NCI-H748 (cell line): ENCODE measurements at regions not wholly inside any gene's neighbourhood (a gene's known extent, or its start where the extent isn't known, plus 50 kb on each side); places are given as distances from the start of the nearest gene placed in this dataset.
"Not testable (repeated sequence)": the region's sequence is repeated elsewhere in the genome, so short reads cannot be mapped to it uniquely, and the experiment has no call there.

Source experiments
- DNase-seq: peaks from one replicate; lab custom pipeline; 2025; ENCODE audit not compliant: unreplicated experiment; lab: John Stamatoyannopoulos, UW

DNA sequence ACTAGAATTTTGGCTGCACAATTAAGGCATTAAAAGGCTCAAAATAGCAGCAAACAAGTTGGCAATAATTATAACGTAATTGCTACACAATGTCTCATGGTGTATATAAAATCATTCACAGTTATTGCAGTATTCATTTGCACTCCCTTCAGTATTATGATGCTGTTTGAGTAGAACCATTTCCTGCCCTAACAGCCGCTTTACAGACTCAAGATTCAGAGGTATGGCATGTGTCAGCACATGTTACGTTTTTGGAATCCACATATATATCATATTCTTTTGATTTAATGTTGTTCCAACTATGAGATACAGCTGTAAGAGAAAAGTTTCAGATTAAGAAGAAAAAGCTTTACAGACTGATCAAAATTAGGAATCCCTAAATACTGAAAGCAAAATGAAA, 56.3 kb upstream of the NCKAP5 start:
- DNase-seq, result peak; percentile 5

DNA sequence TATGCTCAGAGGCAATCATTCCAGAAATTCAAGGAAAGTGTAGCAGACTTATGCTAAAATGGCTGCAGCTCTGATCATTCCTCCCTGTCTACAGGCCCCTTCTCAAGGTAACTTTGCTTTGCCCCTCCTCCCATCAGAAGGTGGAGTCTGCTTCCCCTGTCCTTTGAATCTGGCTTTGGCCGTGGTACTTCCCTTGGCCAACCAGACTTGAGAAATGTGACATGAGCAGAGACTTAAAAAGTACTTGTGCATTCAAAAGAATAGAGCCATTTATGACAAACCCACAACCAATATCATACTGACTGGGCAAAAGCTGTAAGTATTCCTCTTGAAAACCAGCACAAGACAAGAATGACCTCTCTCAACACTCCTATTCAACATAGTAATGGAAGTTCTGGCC, 59.5 kb upstream of the NCKAP5 start:
- no peak for DNase-seq

DNA sequence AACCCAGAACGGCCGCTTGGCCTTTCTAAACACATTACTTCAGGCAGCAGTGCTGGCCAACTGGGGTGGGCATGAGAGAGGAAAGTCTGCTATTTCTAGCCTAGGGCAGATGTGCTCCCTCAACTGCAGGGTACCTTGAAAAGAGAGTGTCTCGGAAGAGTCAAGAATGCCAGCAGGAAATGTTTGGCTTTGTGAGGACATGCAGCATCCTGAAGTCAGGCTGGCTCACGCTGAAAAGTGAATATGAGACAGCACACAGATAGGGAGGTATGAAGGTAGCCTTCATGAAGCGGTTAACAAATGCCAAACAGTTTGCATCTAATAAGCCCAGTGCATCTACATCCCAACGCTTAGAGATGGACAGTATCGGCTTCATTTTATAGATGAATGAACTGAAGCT, 65.0 kb upstream of the NCKAP5 start:
- no peak for DNase-seq

- no peak for DNase-seq
Measured at GRCh38 chr2:133633881-133634409, 65.7 kb upstream of the NCKAP5 start.

DNA sequence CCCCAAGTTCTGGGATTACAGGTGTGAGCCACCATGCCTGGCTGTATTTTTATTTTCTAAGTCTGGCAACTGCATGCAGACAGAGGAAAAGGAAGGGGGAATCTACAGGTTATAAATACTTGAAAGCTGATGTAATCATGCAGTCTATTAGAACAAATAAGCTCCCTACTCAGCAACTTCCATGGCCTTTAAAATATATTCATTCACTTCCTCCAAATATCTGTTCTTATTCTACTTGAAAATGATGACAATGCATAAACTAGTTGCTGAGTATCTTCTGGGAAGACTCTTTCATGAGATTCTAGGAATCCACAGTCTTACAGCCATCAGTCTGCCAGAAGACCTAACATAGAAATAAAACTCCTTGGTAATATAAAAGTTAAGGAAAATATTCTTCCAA, 66.9 kb upstream of the NCKAP5 start:
- no peak for DNase-seq

DNA sequence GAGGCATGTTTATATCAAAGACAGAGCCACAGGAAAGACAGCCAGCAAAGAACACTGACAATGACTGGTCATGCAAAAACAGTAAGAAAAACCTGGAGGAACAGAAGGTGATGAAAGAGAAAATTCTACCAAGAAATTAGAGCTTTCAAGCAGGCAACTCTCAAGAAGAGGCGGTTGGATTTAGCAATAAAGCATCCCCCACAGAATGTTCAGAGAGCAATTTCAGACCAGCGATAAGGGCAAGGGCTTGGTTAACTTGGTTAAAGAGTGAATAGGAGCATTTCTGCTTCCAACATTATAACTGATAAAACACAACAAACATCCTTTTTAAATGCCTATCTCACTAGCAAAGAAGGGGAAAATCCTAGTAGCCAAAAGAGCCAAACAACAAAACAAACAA, 68.0 kb upstream of the NCKAP5 start:
- DNase-seq, result no peak

DNA sequence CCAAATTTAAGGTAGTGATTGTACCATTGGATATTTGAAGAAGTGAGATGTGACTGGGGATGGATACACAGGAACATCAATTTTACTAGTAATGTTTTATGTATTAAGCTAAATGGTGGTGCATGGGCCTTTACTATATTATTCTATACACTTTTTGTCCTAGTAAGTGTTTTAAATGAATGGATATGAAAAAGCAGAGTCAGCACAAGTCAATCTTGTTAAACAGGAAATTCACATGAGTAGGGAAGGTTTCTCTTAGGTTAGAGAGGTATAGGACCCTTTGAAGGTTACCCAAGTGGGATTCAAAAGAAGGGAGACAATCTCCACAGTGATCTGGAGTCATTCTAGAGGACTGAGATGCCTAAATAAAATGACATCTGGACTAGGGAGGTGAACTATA, 71.8 kb upstream of the NCKAP5 start:
- no peak for DNase-seq

DNA sequence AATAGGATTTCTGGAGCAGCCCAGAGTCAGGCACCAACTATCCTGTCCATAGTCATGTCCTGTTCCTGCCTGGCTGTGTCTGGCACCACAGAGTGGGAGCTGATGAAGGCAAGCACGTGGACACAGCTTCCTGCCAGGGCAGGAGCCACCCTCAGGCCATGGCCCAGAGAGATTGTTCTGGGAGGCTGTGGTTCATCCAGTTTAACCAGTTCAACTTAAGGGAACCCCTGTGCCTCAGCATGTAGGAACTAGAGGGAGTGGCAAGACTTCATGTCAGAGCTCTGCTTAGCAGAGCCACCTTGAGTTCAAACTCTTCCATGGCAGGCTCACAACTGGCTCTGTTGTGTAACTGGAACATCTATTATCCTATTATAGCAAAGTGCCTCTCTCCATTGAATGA, 73.2 kb upstream of the NCKAP5 start:
- DNase-seq, result peak; percentile 8

GRCh38 chr2:133641942-133642725, 73.9 kb upstream of the NCKAP5 start:
- no peak for DNase-seq

DNA sequence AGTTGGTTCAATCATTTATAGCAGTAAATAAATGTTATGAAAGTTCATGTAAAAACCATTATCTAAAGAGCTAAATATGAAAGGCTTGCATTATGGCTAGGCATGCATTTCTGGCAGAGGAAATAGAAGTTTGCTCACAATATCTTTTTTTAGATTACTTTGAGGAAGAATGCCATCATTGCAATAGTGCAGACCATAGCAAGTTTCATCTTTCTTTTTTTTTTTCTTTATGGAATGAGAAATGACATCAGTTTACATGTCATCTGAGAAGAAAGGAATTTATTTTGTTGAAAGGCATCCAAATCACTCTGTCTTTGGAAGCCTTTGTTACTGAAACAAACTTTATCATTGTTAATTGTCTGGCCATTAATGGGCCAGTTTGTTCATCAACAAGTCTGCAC, 74.5 kb upstream of the NCKAP5 start:
- no peak for DNase-seq

- DNase-seq, result no peak
Measured at GRCh38 chr2:133643863-133644262, 75.6 kb upstream of the NCKAP5 start.

- DNase-seq, result no peak
Measured at GRCh38 chr2:133644846-133645245, 76.6 kb upstream of the NCKAP5 start.

- not testable (repeated sequence) for DNase-seq
Measured at GRCh38 chr2:133647386-133647785, 79.1 kb upstream of the NCKAP5 start.

GRCh38 chr2:133651861-133652260, 83.6 kb upstream of the NCKAP5 start:
- no peak for DNase-seq

DNA sequence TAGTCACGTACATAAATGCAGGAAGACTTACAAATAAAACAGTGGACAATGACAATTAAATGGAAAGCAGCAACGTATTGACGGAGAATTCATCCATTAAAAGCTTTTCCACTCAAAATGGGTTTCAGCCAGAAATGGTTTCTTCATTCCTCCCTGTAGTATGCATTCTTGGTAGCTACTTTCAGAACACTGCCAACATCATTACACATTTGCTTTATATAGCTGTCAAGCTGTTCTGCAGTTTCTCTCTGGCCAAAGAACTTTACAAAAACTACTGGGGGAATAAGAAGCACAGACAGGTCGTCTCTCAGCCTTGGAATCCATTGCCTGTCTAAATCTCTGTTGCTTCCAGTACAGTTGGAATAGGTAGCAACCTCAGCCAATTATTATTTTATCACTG, 84.1 kb upstream of the NCKAP5 start:
- no peak for DNase-seq

DNA sequence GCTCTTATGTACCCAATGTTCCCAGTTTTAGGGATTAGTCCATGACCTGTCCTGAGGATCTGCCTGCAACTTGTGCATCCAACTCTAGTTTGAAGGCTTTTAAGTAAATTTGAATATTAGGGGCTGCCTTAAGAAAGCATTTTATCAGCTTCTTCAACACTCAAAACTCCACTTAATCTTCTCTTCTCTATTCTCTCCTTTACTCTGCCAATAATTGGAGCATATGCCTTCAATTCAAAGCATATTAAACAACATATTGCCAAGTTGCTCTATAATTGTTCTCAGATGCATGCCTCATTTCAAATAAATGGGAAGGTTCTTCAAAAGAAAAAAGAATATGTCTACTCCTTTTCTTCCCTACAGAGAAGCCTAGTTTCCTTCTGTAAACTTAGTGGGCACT, 84.8 kb upstream of the NCKAP5 start:
- no peak for DNase-seq

DNA sequence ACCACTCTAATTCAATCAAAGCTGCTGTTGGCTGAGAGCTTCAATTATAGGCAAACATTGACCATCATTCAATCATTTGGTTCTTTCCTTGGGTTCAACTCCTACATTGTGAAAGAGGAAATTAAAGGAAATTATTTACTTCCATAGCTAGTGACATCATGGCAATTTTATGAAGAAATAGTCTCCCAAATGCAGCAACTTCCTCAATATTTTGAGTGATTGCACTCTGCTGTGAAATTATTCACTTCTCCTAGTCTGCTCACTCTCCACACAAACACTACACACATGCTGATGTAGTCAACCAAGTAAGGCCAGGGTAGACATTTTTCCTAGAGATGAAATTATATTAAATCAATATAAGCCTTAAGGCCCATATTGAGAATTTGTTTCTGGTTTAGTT, 86.7 kb upstream of the NCKAP5 start:
- no peak for DNase-seq

DNA sequence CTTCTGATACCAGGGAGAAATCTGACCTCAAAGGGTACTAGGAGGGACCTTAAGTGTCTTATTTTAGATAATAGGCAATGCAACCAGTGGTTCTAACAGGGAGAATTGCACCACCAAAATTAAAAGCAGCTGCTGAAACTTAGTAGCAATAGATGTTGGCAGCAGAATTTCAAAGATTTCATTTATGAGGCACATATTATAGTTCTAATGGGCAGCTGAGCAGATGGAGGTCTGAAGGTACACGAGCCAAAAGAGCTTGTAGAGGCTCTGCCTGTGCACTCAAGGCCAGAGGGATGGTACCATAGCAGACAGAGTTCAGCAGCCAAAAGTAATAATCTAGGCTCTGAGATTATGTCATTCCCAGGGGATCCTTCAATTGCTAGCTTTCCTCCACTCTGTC, 87.3 kb upstream of the NCKAP5 start:
- no peak for DNase-seq

DNA sequence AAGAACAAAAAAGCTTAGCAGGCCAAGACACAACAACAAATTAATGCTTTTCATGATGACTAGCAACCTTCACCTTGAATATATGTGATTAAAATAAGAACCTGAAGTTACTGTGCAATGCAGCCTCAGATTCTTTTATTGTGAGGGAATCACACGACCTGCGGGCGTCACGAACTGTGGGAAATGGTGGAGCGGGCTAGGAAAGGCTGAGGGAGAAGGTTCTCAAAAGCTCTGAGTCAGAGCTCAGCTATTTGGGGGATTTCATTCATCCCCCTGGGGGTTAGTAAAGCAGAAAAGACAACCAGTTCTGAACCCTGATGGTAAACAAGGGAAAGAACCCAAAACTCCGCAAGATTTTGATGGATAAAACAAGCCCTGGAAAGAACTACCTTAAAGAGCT, 89.3 kb upstream of the NCKAP5 start:
- no peak for DNase-seq

- DNase-seq, result no peak
Measured at GRCh38 chr2:133658020-133658903, 90.0 kb upstream of the NCKAP5 start.

DNA sequence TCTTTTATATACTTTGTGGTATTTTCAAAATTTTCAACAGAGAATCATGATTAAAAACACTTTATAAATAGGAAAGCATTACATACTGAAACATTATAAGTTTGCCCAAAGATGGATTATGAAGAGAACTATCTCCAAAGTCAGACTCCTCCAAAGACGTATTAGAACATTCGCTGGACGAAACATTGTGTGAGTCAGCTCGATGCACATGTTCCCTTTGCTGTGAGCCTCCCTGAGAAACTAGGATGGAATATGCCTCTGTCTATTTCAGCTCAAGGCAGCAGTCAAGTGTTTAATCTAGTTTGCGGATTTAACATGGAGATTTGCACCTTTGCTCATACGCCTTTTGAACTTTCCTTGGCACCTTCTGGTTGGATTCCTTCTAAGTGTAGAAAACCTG, 92.2 kb upstream of the NCKAP5 start:
- DNase-seq, result no peak

DNA sequence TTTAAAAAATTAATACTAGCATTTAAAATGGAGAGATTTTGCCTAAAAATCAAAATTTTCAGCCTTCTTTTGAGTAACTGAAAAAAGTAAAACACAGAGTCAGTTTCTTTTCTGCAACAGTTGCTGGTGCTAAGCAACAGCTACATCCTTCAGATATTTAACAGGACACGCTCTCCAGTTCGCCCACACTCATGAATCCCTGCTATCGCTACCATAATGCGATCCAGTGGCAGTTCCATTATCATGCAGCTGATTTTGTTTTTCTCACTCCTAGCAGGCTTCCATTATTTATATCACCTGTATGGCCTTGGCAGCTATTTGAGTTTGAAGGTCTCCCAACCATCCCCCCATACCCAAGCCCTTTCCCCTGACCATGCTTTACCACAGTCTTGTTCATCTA, 93.1 kb upstream of the NCKAP5 start:
- no peak for DNase-seq
